ENCODE measurements at regions not wholly inside any gene's neighbourhood (a gene's known extent, or its start where the extent isn't known, plus 50 kb on each side); places are given as distances from the start of the nearest gene placed in this dataset.
"Not testable (repeated sequence)": the region's sequence is repeated elsewhere in the genome, so short reads cannot be mapped to it uniquely, and the experiment has no call there.

- H3K9me3 ChIP-seq (ENCODE audit: control insufficient read depth, insufficient read depth, low read length); H3K27ac ChIP-seq (ENCODE audit: low read depth, low read length); H3K36me3 ChIP-seq (ENCODE audit: control insufficient read depth, insufficient read depth, low read length); H3K4me3 ChIP-seq (ENCODE audit: low read depth, low read length); H3K4me1 ChIP-seq (ENCODE audit: control insufficient read depth, insufficient read depth, low read length); DNase-seq (ENCODE audit: low read depth in 4 of 6, low spot score in 6 of 6): not testable (repeated sequence)
- H3K27me3 ChIP-seq (ENCODE audit: control insufficient read depth, insufficient read depth, low read length) = peaks cover 16% of the 10 kb centered on the region
- 90% methylated on average over 5 of the region's 5 CpGs for WGBS (ENCODE audit: insufficient coverage)
Observed at GRCh38 chr1:148324465-148324864, 158.6 kb downstream of the PPIAL4G start.

- not testable (repeated sequence) for H3K4me3 ChIP-seq (ENCODE audit: low read depth, low read length); H3K9me3 ChIP-seq (ENCODE audit: control insufficient read depth, insufficient read depth, low read length); H3K36me3 ChIP-seq (ENCODE audit: control insufficient read depth, insufficient read depth, low read length); DNase-seq (ENCODE audit: low read depth in 4 of 6, low spot score in 6 of 6); H3K27ac ChIP-seq (ENCODE audit: low read depth, low read length)
- no CpG with 5 or more reads among the region's 2 CpGs for WGBS (ENCODE audit: insufficient coverage)
- peaks cover 14% of the 10 kb centered on the region for H3K4me1 ChIP-seq (ENCODE audit: control insufficient read depth, insufficient read depth, low read length)
- peaks cover 38% of the 10 kb centered on the region for H3K27me3 ChIP-seq (ENCODE audit: control insufficient read depth, insufficient read depth, low read length)
Observed at GRCh38 chr1:148320079-148320478, 163.0 kb downstream of the PPIAL4G start.

- peaks cover 39% of the 10 kb centered on the region for H3K27me3 ChIP-seq (ENCODE audit: control insufficient read depth, insufficient read depth, low read length)
- peaks cover 1% of the 10 kb centered on the region for H3K9me3 ChIP-seq (ENCODE audit: control insufficient read depth, insufficient read depth, low read length)
- H3K27ac ChIP-seq (ENCODE audit: low read depth, low read length) = no peak overlapping the region
- no peak overlapping the region for H3K4me3 ChIP-seq (ENCODE audit: low read depth, low read length)
- peaks cover 14% of the 10 kb centered on the region for H3K4me1 ChIP-seq (ENCODE audit: control insufficient read depth, insufficient read depth, low read length)
- no peak for DNase-seq (ENCODE audit: low read depth in 4 of 6, low spot score in 6 of 6)
- WGBS (ENCODE audit: insufficient coverage) = 100% methylated on average over 2 of the region's 6 CpGs
- no peaks in the 10 kb centered on the region for H3K36me3 ChIP-seq (ENCODE audit: control insufficient read depth, insufficient read depth, low read length)
Observed at GRCh38 chr1:148318904-148319242, 164.2 kb downstream of the PPIAL4G start.

- Histone ChIP-seq H3K36me3 (ENCODE audit: control insufficient read depth, insufficient read depth, low read length) (no peaks in the 10 kb centered on the region), H3K27ac (ENCODE audit: low read depth, low read length) (no peak overlapping the region), H3K9me3 (ENCODE audit: control insufficient read depth, insufficient read depth, low read length) (peaks cover 1% of the 10 kb centered on the region), H3K4me1 (ENCODE audit: control insufficient read depth, insufficient read depth, low read length) (peaks cover 14% of the 10 kb centered on the region), H3K4me3 (ENCODE audit: low read depth, low read length) (peak overlapping the region; percentile 3), H3K27me3 (ENCODE audit: control insufficient read depth, insufficient read depth, low read length) (peaks cover 39% of the 10 kb centered on the region)
- 10% methylated on average over 36 of the region's 39 CpGs for WGBS (ENCODE audit: insufficient coverage)
- peak in 1 of 6 donors; percentile 22 for DNase-seq (ENCODE audit: low read depth in 4 of 6, low spot score in 6 of 6)
Observed at GRCh38 chr1:148318123-148318903, 164.8 kb downstream of the PPIAL4G start.

GRCh38 chr1:148317288-148317985, 165.4 kb upstream of the NBPF11 start:
- H3K27me3 ChIP-seq (ENCODE audit: control insufficient read depth, insufficient read depth, low read length) = peaks cover 39% of the 10 kb centered on the region

GRCh38 chr1:148315071-148315811, 163.2 kb upstream of the NBPF11 start:
- DNase-seq (ENCODE audit: low read depth in 4 of 6, low spot score in 6 of 6) = no peak
- H3K36me3 ChIP-seq (ENCODE audit: control insufficient read depth, insufficient read depth, low read length) = no peaks in the 10 kb centered on the region
- WGBS (ENCODE audit: insufficient coverage) = no CpG with 5 or more reads among the region's 6 CpGs
- peaks cover 50% of the 10 kb centered on the region for H3K27me3 ChIP-seq (ENCODE audit: control insufficient read depth, insufficient read depth, low read length)
- no peak overlapping the region for H3K27ac ChIP-seq (ENCODE audit: low read depth, low read length)
- peaks cover 14% of the 10 kb centered on the region for H3K4me1 ChIP-seq (ENCODE audit: control insufficient read depth, insufficient read depth, low read length)
- no peak overlapping the region for H3K4me3 ChIP-seq (ENCODE audit: low read depth, low read length)
- peaks cover 1% of the 10 kb centered on the region for H3K9me3 ChIP-seq (ENCODE audit: control insufficient read depth, insufficient read depth, low read length)

More at GRCh38 chr1:148317288-148317985, 165.4 kb upstream of the NBPF11 start:
- Histone ChIP-seq H3K4me3 (ENCODE audit: low read depth, low read length) (no peak overlapping the region), H3K27ac (ENCODE audit: low read depth, low read length) (no peak overlapping the region), H3K4me1 (ENCODE audit: control insufficient read depth, insufficient read depth, low read length) (peaks cover 14% of the 10 kb centered on the region), H3K36me3 (ENCODE audit: control insufficient read depth, insufficient read depth, low read length) (no peaks in the 10 kb centered on the region), H3K9me3 (ENCODE audit: control insufficient read depth, insufficient read depth, low read length) (peaks cover 1% of the 10 kb centered on the region)
- DNase-seq (ENCODE audit: low read depth in 4 of 6, low spot score in 6 of 6) = no peak
- 15% methylated on average over 42 of the region's 42 CpGs for WGBS (ENCODE audit: insufficient coverage)

GRCh38 chr1:148310807-148311206, 158.7 kb upstream of the NBPF11 start:
- Histone ChIP-seq H3K27me3 (ENCODE audit: control insufficient read depth, insufficient read depth, low read length) (peaks cover 48% of the 10 kb centered on the region), H3K36me3 (ENCODE audit: control insufficient read depth, insufficient read depth, low read length) (no peaks in the 10 kb centered on the region)

GRCh38 chr1:148309940-148310500, 157.9 kb upstream of the NBPF11 start:
- H3K27ac ChIP-seq (ENCODE audit: low read depth, low read length) = no peak overlapping the region
- H3K27me3 ChIP-seq (ENCODE audit: control insufficient read depth, insufficient read depth, low read length) = peaks cover 45% of the 10 kb centered on the region
- H3K4me3 ChIP-seq (ENCODE audit: low read depth, low read length) = no peak overlapping the region
- H3K36me3 ChIP-seq (ENCODE audit: control insufficient read depth, insufficient read depth, low read length) = no peaks in the 10 kb centered on the region
- 4% methylated on average over 37 of the region's 37 CpGs for WGBS (ENCODE audit: insufficient coverage)
- DNase-seq (ENCODE audit: low read depth in 4 of 6, low spot score in 6 of 6) = peak in 1 of 6 donors; percentile 4
- H3K9me3 ChIP-seq (ENCODE audit: control insufficient read depth, insufficient read depth, low read length) = peaks cover 1% of the 10 kb centered on the region
- peaks cover 8% of the 10 kb centered on the region for H3K4me1 ChIP-seq (ENCODE audit: control insufficient read depth, insufficient read depth, low read length)

More at GRCh38 chr1:148310807-148311206, 158.7 kb upstream of the NBPF11 start:
- no peak overlapping the region for H3K4me3 ChIP-seq (ENCODE audit: low read depth, low read length)
- peaks cover 1% of the 10 kb centered on the region for H3K9me3 ChIP-seq (ENCODE audit: control insufficient read depth, insufficient read depth, low read length)
- no peak overlapping the region for H3K27ac ChIP-seq (ENCODE audit: low read depth, low read length)
- peaks cover 8% of the 10 kb centered on the region for H3K4me1 ChIP-seq (ENCODE audit: control insufficient read depth, insufficient read depth, low read length)
- DNase-seq (ENCODE audit: low read depth in 4 of 6, low spot score in 6 of 6) = no peak

GRCh38 chr1:148308832-148309458, 156.9 kb upstream of the NBPF11 start:
- 9% methylated on average over 9 of the region's 14 CpGs for WGBS (ENCODE audit: insufficient coverage)
- Histone ChIP-seq H3K4me1 (ENCODE audit: control insufficient read depth, insufficient read depth, low read length) (peaks cover 8% of the 10 kb centered on the region), H3K36me3 (ENCODE audit: control insufficient read depth, insufficient read depth, low read length) (no peaks in the 10 kb centered on the region), H3K4me3 (ENCODE audit: low read depth, low read length) (no peak overlapping the region), H3K27ac (ENCODE audit: low read depth, low read length) (no peak overlapping the region), H3K27me3 (ENCODE audit: control insufficient read depth, insufficient read depth, low read length) (peaks cover 45% of the 10 kb centered on the region), H3K9me3 (ENCODE audit: control insufficient read depth, insufficient read depth, low read length) (no peaks in the 10 kb centered on the region)
- peak in 1 of 6 donors; percentile 38 for DNase-seq (ENCODE audit: low read depth in 4 of 6, low spot score in 6 of 6)
